H9 (cell line): ENCODE measurements at regions not wholly inside any gene's neighbourhood (a gene's known extent, or its start where the extent isn't known, plus 50 kb on each side); places are given as distances from the start of the nearest gene placed in this dataset.
"Not testable (repeated sequence)": the region's sequence is repeated elsewhere in the genome, so short reads cannot be mapped to it uniquely, and the experiment has no call there.

Source experiments
- DNase-seq: peaks from one replicate; pipeline ENCODE4 v3.0.0-alpha.2; 2017
- H2AFZ ChIP-seq: one replicate; pipeline ENCODE4 v1.6.1; 2013; ENCODE audit warnings: mild to moderate bottlenecking, low read length, control low read depth, moderate library complexity
- H2AK5ac ChIP-seq: 2 replicates; pipeline ENCODE4 v1.6.1; 2013; ENCODE audit warnings: low read length, control low read depth, mixed read lengths; ENCODE audit not compliant: insufficient read length
- H2BK120ac ChIP-seq: one replicate; pipeline ENCODE4 v1.6.1; 2013; ENCODE audit warnings: low read depth, mild to moderate bottlenecking, low read length, control low read depth, inconsistent platforms; ENCODE audit not compliant: poor library complexity, severe bottlenecking
- H2BK12ac ChIP-seq: 2 replicates; pipeline ENCODE4 v1.6.1; 2013; ENCODE audit warnings: low read length, control low read depth, mixed read lengths, low read depth; ENCODE audit not compliant: insufficient read length
- H2BK15ac ChIP-seq: 2 replicates; pipeline ENCODE4 v1.6.1; 2013; ENCODE audit warnings: low read depth, low read length, control low read depth
- H2BK20ac ChIP-seq: one replicate; pipeline ENCODE4 v1.6.1; 2013; ENCODE audit warnings: low read depth, mild to moderate bottlenecking, low read length, control low read depth, inconsistent platforms; ENCODE audit not compliant: poor library complexity, severe bottlenecking
- H2BK5ac ChIP-seq: 2 replicates; pipeline ENCODE4 v1.6.1; 2013; ENCODE audit warnings: low read length, control low read depth, mixed read lengths; ENCODE audit not compliant: insufficient read length
- H3K14ac ChIP-seq: 2 replicates; pipeline ENCODE4 v1.6.1; 2013; ENCODE audit warnings: low read length, control low read depth; ENCODE audit not compliant: insufficient read depth
- H3K18ac ChIP-seq: 2 replicates; pipeline ENCODE4 v1.6.1; 2013; ENCODE audit warnings: low read depth, mild to moderate bottlenecking, mixed read lengths, low read length, control low read depth; ENCODE audit not compliant: insufficient read length
- H3K23ac ChIP-seq: 2 replicates; pipeline ENCODE4 v1.6.1; 2013; ENCODE audit warnings: low read length, control low read depth, mixed read lengths, low read depth; ENCODE audit not compliant: insufficient read length
- H3K23me2 ChIP-seq: 2 replicates; pipeline ENCODE4 v1.6.1; 2013; ENCODE audit warnings: low read depth, mild to moderate bottlenecking, mixed read lengths, low read length, control low read depth; ENCODE audit not compliant: insufficient read length, poor library complexity, severe bottlenecking
- H3K27ac ChIP-seq: 2 replicates; pipeline ENCODE4 v1.5.1; 2013; ENCODE audit warnings: low read length, control low read depth, mixed read lengths, low read depth; ENCODE audit not compliant: insufficient read length
- H3K27me3 ChIP-seq: 2 replicates; pipeline ENCODE4 v1.6.1; 2013; ENCODE audit warnings: low read length, control low read depth, inconsistent platforms; ENCODE audit not compliant: insufficient read depth
- H3K4ac ChIP-seq: 2 replicates; pipeline ENCODE4 v1.6.1; 2013; ENCODE audit warnings: low read depth, mild to moderate bottlenecking, control low read depth, inconsistent platforms, low read length, moderate library complexity
- H3K4me1 ChIP-seq: 2 replicates; pipeline ENCODE4 v1.6.1; 2013; ENCODE audit warnings: low read length, control low read depth, inconsistent platforms; ENCODE audit not compliant: insufficient read depth
- H3K4me2 ChIP-seq: 2 replicates; pipeline ENCODE4 v1.6.1; 2013; ENCODE audit warnings: low read length, control low read depth, mixed read lengths; ENCODE audit not compliant: insufficient read length, insufficient read depth
- H3K56ac ChIP-seq: 2 replicates; pipeline ENCODE4 v1.6.1; 2013; ENCODE audit warnings: low read depth, mild to moderate bottlenecking, mixed read lengths, low read length, control low read depth; ENCODE audit not compliant: insufficient read length
- H3K79me1 ChIP-seq: 2 replicates; pipeline ENCODE4 v1.6.1; 2013; ENCODE audit warnings: low read depth, mild to moderate bottlenecking, moderate library complexity, low read length, control low read depth, inconsistent platforms; ENCODE audit not compliant: insufficient read depth, poor library complexity, severe bottlenecking
- H3K79me2 ChIP-seq: 2 replicates; pipeline ENCODE4 v1.6.1; 2013; ENCODE audit warnings: low read length, control low read depth, inconsistent platforms; ENCODE audit not compliant: insufficient read depth
- H3K9ac ChIP-seq: 2 replicates; pipeline ENCODE4 v1.6.1; 2013; ENCODE audit warnings: low read length, control low read depth, mixed read lengths; ENCODE audit not compliant: insufficient read length; ENCODE audit errors: extremely low read depth
- H3K9me3 ChIP-seq: one replicate; pipeline ENCODE4 v1.6.1; 2013; ENCODE audit warnings: low read depth, low read length, inconsistent platforms; ENCODE audit not compliant: control insufficient read depth
- H3T11ph ChIP-seq: one replicate; pipeline ENCODE4 v1.6.1; 2013; ENCODE audit warnings: mild to moderate bottlenecking, low read length, control low read depth, inconsistent platforms
- H4K20me1 ChIP-seq: one replicate; pipeline ENCODE4 v1.6.1; 2013; ENCODE audit not compliant: control insufficient read depth, insufficient read length, insufficient read depth
- H4K5ac ChIP-seq: 2 replicates; pipeline ENCODE4 v1.6.1; 2013; ENCODE audit warnings: low read depth, mild to moderate bottlenecking, mixed read lengths, low read length, control low read depth; ENCODE audit not compliant: insufficient read length
- H4K8ac ChIP-seq: replicated peaks from 2 replicates; pipeline ENCODE4 v1.6.1; 2013; ENCODE audit warnings: low read length, control low read depth, mixed read lengths, low read depth; ENCODE audit not compliant: insufficient read length
- H4K91ac ChIP-seq: 2 replicates; pipeline ENCODE4 v1.6.1; 2013; ENCODE audit warnings: low read depth, mild to moderate bottlenecking, moderate library complexity, mixed read lengths, low read length, control low read depth; ENCODE audit not compliant: insufficient read length
- H3K27ac Mint-ChIP-seq, 3 experiments: 2 replicates in 2 of 3; 3 replicates in 1 of 3; pipeline ENCODE4 v1.8.0; 2020 to 2021; ENCODE audit warnings: mixed read lengths in 3 of 3, mild to moderate bottlenecking in 1 of 3, moderate library complexity in 1 of 3
- H3K27me3 Mint-ChIP-seq: 2 replicates; pipeline ENCODE4 v1.8.0; 2021; ENCODE audit warnings: low read depth, mild to moderate bottlenecking, moderate library complexity, mixed read lengths
- H3K36me3 Mint-ChIP-seq, 3 experiments: 2 replicates in 2 of 3; 3 replicates in 1 of 3; pipeline ENCODE4 v1.8.0; 2020 to 2021; ENCODE audit warnings: low read depth in 3 of 3, mixed read lengths in 3 of 3; ENCODE audit not compliant: insufficient read depth in 1 of 3
- H3K4me1 Mint-ChIP-seq, 2 experiments: 2 replicates each; pipeline ENCODE4 v1.8.0; 2020; ENCODE audit warnings: mixed read lengths in 2 of 2
- H3K4me3 Mint-ChIP-seq, 2 experiments: 2 replicates in 1 of 2; 3 replicates in 1 of 2; pipeline ENCODE4 v1.8.0; 2020 to 2021; ENCODE audit warnings: mild to moderate bottlenecking in 2 of 2, mixed read lengths in 2 of 2, moderate library complexity in 1 of 2
- H3K9me3 Mint-ChIP-seq, 2 experiments: 2 replicates in 1 of 2; 3 replicates in 1 of 2; pipeline ENCODE4 v1.8.0; 2020; ENCODE audit warnings: mild to moderate bottlenecking in 2 of 2, mixed read lengths in 2 of 2, moderate library complexity in 1 of 2
- CTCF ChIP-seq: fragments of 200-600 bp; sonication (generic); conservative IDR thresholded peaks from 3 replicates; pipeline ENCODE4 v1.8.0; 2021; ENCODE audit warnings: antibody characterized with exemption, mild to moderate bottlenecking
- WGBS: extraction: QIAGEN DNeasy Blood & Tissue Kit; methylation state at CpG from one replicate; pipeline ENCODE4 v1.1.7; 2013; ENCODE audit warnings: missing lambda C conversion rate, low lambda C conversion rate, mixed read lengths; ENCODE audit not compliant: insufficient read length; ENCODE audit errors: extremely low coverage; 5-methylcytosine and 5-hydroxymethylcytosine counted together

GRCh38 chr9:135307300-135307699, 172.3 kb upstream of the PPP1R26 start:
- H3K4ac ChIP-seq: no peak overlapping the region
- H3K27me3 Mint-ChIP-seq: peaks cover 10% of the 10 kb centered on the region
- no peaks in the 10 kb centered on the region for H4K20me1 ChIP-seq
- no peak overlapping the region for H2AK5ac ChIP-seq
- H4K91ac ChIP-seq: no peak overlapping the region
- H3K9me3 ChIP-seq: peaks cover 2% of the 10 kb centered on the region
- TF ChIP-seq CTCF: no peak
- H3K4me1 ChIP-seq: no peaks in the 10 kb centered on the region
- H3K79me1 ChIP-seq: no peaks in the 10 kb centered on the region
- H4K5ac ChIP-seq: no peak overlapping the region
- peaks cover 8 to 12% of the 10 kb centered on the region in 2 experiments for H3K9me3 Mint-ChIP-seq
- no peak overlapping the region for H3K27ac ChIP-seq
- H2BK120ac ChIP-seq: no peak overlapping the region
- no peak overlapping the region for H4K8ac ChIP-seq
- H2BK15ac ChIP-seq: no peak overlapping the region
- H2AFZ ChIP-seq: no peak overlapping the region
- no peak overlapping the region for H3K9ac ChIP-seq
- no peak overlapping the region for H2BK5ac ChIP-seq
- no peak overlapping the region for H3K56ac ChIP-seq
- no peak overlapping the region for H3K18ac ChIP-seq
- H3K4me3 Mint-ChIP-seq: no peak overlapping the region
- H3K36me3 Mint-ChIP-seq: peaks cover 0 to 13% (median 0%) of the 10 kb centered on the region in 3 experiments; a peak in 5 of 7 replicates
- H3K4me1 Mint-ChIP-seq: peaks cover 2 to 11% of the 10 kb centered on the region in 2 experiments; a peak in 3 of 4 replicates
- no peak overlapping the region for H2BK12ac ChIP-seq
- H3K23ac ChIP-seq: no peak overlapping the region
- no peaks in the 10 kb centered on the region for H3K79me2 ChIP-seq
- no peak overlapping the region for H3K14ac ChIP-seq
- no peak overlapping the region for H3K4me2 ChIP-seq
- H3K27me3 ChIP-seq: no peaks in the 10 kb centered on the region
- WGBS: no CpG with 5 or more reads among the region's 8 CpGs
- no peak overlapping the region for H3T11ph ChIP-seq
- no peaks in the 10 kb centered on the region for H3K23me2 ChIP-seq
- H2BK20ac ChIP-seq: no peak overlapping the region
- H3K27ac Mint-ChIP-seq: no peak overlapping the region
- DNase-seq: no peak

- Mint-ChIP-seq H3K36me3 (peaks cover 4 to 19% (median 5%) of the 10 kb centered on the region in 3 experiments), H3K4me1 (peaks cover 2 to 11% of the 10 kb centered on the region in 2 experiments; a peak in 3 of 4 replicates), H3K9me3 (peaks cover 14 to 17% of the 10 kb centered on the region in 2 experiments), H3K27me3 (peaks cover 13% of the 10 kb centered on the region)
- not testable (repeated sequence) for H3K4ac ChIP-seq, H3K79me1 ChIP-seq, H4K20me1 ChIP-seq, H3K27ac ChIP-seq, H3K18ac ChIP-seq, H2BK12ac ChIP-seq, H3T11ph ChIP-seq, H3K23me2 ChIP-seq, H3K9me3 ChIP-seq, H3K27me3 ChIP-seq, H2BK120ac ChIP-seq, H4K8ac ChIP-seq, H2BK15ac ChIP-seq, H3K23ac ChIP-seq, H3K4me2 ChIP-seq, H3K4me3 Mint-ChIP-seq, H3K79me2 ChIP-seq, H2AK5ac ChIP-seq, H2BK20ac ChIP-seq, H3K4me1 ChIP-seq, H3K56ac ChIP-seq, H3K27ac Mint-ChIP-seq, H2BK5ac ChIP-seq, H3K9ac ChIP-seq, H4K91ac ChIP-seq, H3K14ac ChIP-seq, H2AFZ ChIP-seq, H4K5ac ChIP-seq, DNase-seq
- WGBS: no CpG with 5 or more reads among the region's 10 CpGs
Measured at GRCh38 chr9:135307919-135308318, 171.7 kb upstream of the PPP1R26 start.
